ENCODE measurements at regions not wholly inside any gene's neighbourhood (a gene's known extent, or its start where the extent isn't known, plus 50 kb on each side); places are given as distances from the start of the nearest gene placed in this dataset.

GRCh38 chr12:19737019-19737418 lies 297.7 kb downstream of the AEBP2 start:
- no peak for DNase-seq (ENCODE audit: low read depth)
- no peak for TF ChIP-seq CTCF (conservative IDR thresholded peaks at IDR 0.05; ENCODE audit: control insufficient read depth, insufficient read depth, low read depth, low read length)
- H3K4me3 ChIP-seq (ENCODE audit: control insufficient read depth, low read depth, low read length): no peak overlapping the region

- DNase-seq (ENCODE audit: low read depth): peak; percentile 73
- TF ChIP-seq CTCF (conservative IDR thresholded peaks at IDR 0.05; ENCODE audit: control insufficient read depth, insufficient read depth, low read depth, low read length): peak; percentile 62
- no peak overlapping the region for H3K4me3 ChIP-seq (ENCODE audit: control insufficient read depth, low read depth, low read length)
Measured at GRCh38 chr12:19739195-19739776, 300.0 kb downstream of the AEBP2 start.

- peak; percentile 24 for DNase-seq (ENCODE audit: low read depth)
- no peak for TF ChIP-seq CTCF (conservative IDR thresholded peaks at IDR 0.05; ENCODE audit: control insufficient read depth, insufficient read depth, low read depth, low read length)
- no peak overlapping the region for H3K4me3 ChIP-seq (ENCODE audit: control insufficient read depth, low read depth, low read length)
Measured at GRCh38 chr12:19740472-19741131, 301.3 kb downstream of the AEBP2 start.

GRCh38 chr12:19741132-19741489 lies 301.8 kb downstream of the AEBP2 start:
- no peak for TF ChIP-seq CTCF (conservative IDR thresholded peaks at IDR 0.05; ENCODE audit: control insufficient read depth, insufficient read depth, low read depth, low read length)

GRCh38 chr12:19744705-19745218 lies 305.5 kb downstream of the AEBP2 start:
- DNase-seq (ENCODE audit: low read depth): peak; percentile 69
- H3K4me3 ChIP-seq (ENCODE audit: control insufficient read depth, low read depth, low read length): no peak overlapping the region
- no peak for TF ChIP-seq CTCF (conservative IDR thresholded peaks at IDR 0.05; ENCODE audit: control insufficient read depth, insufficient read depth, low read depth, low read length)

More at GRCh38 chr12:19741132-19741489, 301.8 kb downstream of the AEBP2 start:
- DNase-seq (ENCODE audit: low read depth): peak; percentile 17
- H3K4me3 ChIP-seq (ENCODE audit: control insufficient read depth, low read depth, low read length): no peak overlapping the region

GRCh38 chr12:19746471-19746870 lies 307.2 kb downstream of the AEBP2 start:
- no peak overlapping the region for H3K4me3 ChIP-seq (ENCODE audit: control insufficient read depth, low read depth, low read length)
- TF ChIP-seq CTCF (conservative IDR thresholded peaks at IDR 0.05; ENCODE audit: control insufficient read depth, insufficient read depth, low read depth, low read length): no peak
- DNase-seq (ENCODE audit: low read depth): no peak
